Astrocyte of the spinal cord (primary cell): ENCODE measurements at regions not wholly inside any gene's neighbourhood (a gene's known extent, or its start where the extent isn't known, plus 50 kb on each side); places are given as distances from the start of the nearest gene placed in this dataset.

ENCODE experiments used
- DNase-seq: peaks from one replicate; pipeline ENCODE4 v3.0.0; 2011; ENCODE audit warnings: low read depth, low spot score
- H3K4me3 ChIP-seq: 2 replicates; pipeline ENCODE4 v1.5.1; 2011; ENCODE audit warnings: low read depth, mild to moderate bottlenecking, low read length, moderate library complexity
- CTCF ChIP-seq: IDR thresholded peaks from 2 replicates; pipeline ENCODE4 v1.5.1; 2012; ENCODE audit warnings: low read depth, mild to moderate bottlenecking, low read length, inconsistent platforms
- in situ Hi-C: cut with HindIII; loops from 2 replicates; pipeline ENCODE4 v1.10.0; 2017; ENCODE audit warnings: low sequenced_read_pairs

DNA sequence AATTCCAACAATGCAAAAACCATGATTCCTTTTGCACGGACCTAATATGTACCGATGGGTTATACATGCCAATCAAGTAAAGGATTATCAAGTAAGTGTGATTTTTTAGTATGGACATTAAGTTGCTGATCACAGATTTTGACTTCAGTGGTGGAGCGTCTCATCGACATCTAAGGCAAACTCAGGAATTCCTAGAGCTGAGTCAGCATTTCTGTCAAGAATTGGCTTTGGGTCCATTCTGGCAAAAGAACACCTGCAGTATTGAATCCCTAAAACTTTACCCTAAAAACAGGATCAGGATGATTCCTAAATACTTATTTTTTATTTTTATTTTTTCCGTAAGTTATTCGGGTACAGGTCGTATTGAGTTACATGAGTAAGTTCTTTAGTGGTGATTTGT, 83.6 kb downstream of the HPGD start:
- no peak for TF ChIP-seq CTCF
- no peak for DNase-seq
- in situ Hi-C loops, result no loop called here
- H3K4me3 ChIP-seq, result no peak overlapping the region

DNA sequence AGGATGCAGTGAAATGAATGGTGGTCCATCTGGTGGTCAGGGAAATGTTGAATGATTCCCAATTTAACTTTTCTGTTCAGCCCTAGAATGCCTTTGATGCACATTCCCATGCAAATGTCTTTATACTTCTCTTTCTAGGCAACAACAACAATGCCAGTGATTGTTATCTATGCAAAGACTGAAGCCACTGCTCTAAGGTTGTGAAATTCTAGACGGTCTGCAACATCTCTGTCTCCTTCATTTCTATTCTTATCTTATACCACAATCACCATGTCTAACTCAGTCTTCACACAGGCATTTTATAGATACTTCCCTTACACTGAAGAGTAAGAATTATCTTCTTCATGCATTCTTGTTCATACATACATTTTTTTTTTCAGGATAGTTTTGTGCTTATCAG, 84.5 kb downstream of the HPGD start:
- no peak for TF ChIP-seq CTCF
- H3K4me3 ChIP-seq, result no peak overlapping the region
- in situ Hi-C loops, result no loop called here
- no peak for DNase-seq

DNA sequence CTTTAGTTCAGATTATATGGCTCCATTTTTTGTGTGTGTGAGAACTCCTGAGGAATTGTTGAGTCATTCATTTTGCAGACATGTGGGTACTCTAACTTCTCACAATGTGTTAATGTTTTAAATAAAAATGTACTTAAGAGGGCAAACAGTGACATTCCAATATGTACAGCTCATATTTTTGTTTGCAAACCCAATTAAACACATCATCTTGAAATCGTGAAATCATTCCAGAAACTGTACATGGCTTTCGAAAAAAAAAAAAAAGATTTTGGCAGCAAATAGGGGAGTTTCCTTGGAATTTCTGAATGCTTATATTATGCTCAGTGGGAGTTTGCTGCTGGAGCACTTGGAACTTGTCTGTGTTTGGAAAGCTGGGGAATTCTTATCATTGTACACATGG, 85.0 kb downstream of the HPGD start:
- in situ Hi-C loops, result no loop called here
- no peak for TF ChIP-seq CTCF
- H3K4me3 ChIP-seq, result no peak overlapping the region
- DNase-seq, result peak; percentile 87

GRCh38 chr4:174436377-174436776, 85.9 kb downstream of the HPGD start:
- H3K4me3 ChIP-seq, result no peak overlapping the region
- in situ Hi-C loops, result no loop called here
- TF ChIP-seq CTCF, result no peak
- DNase-seq, result no peak

DNA sequence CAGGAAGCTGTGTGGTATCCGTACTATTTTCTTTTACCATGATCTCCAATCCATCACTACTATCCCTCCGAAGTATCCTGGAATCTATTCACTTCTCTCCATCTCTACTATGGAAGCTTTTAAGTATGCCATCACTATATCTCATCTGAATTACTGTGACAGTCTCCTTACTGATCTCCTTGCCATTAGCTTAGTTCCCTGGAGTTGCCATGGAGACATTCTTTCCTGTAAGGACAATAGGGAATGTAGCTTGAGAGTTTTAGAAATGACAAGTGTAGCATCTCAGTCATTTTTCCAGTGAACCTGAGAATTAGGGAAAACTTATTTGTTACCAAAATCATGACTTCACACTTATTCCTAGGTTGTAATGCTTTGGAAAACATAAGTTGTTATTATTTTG, 86.3 kb downstream of the HPGD start:
- no peak for TF ChIP-seq CTCF
- H3K4me3 ChIP-seq, result no peak overlapping the region
- no peak for DNase-seq
- in situ Hi-C loops, result no loop called here

GRCh38 chr4:174434455-174434854, 87.8 kb downstream of the HPGD start:
- TF ChIP-seq CTCF, result no peak
- H3K4me3 ChIP-seq, result no peak overlapping the region
- DNase-seq, result no peak
- in situ Hi-C loops, result no loop called here

GRCh38 chr4:174430576-174430975, 91.7 kb downstream of the HPGD start:
- in situ Hi-C loops, result no loop called here
- H3K4me3 ChIP-seq, result no peak overlapping the region
- no peak for DNase-seq
- TF ChIP-seq CTCF, result no peak
